ENCODE measurements at regions not wholly inside any gene's neighbourhood (a gene's known extent, or its start where the extent isn't known, plus 50 kb on each side); places are given as distances from the start of the nearest gene placed in this dataset.

GRCh38 chr18:25422230-25422629 lies 70.3 kb upstream of the ZNF521 start:
- ChIA-PET POLR2A (ENCODE audit: unreplicated experiment) (no interaction called here), CTCF (no interaction called here)
- BruUV-seq (replicated peaks): no TSS peak
- Histone ChIP-seq H2AFZ (no peak overlapping the region), H3F3A (ENCODE audit: insufficient read depth, low read depth) (no peaks in the 10 kb centered on the region), H4K20me1 (ENCODE audit: insufficient read depth) (no peaks in the 10 kb centered on the region), H3K27me3 (ENCODE audit: insufficient read depth, low read depth) (peaks cover 6% of the 10 kb centered on the region; the same call in 1 of the 2 replicates), H3K36me3 (ENCODE audit: low read depth) (no peaks in the 10 kb centered on the region), H3K4me1 (replicated peaks; ENCODE audit: insufficient read depth) (no peaks in the 10 kb centered on the region), H3K4me2 (no peak overlapping the region), H3K79me2 (ENCODE audit: low read depth) (no peaks in the 10 kb centered on the region), H3K9me2 (ENCODE audit: insufficient read depth) (no peaks in the 10 kb centered on the region), H3K4me3 (no peak overlapping the region), H3K9me3 (ENCODE audit: insufficient read depth, low read depth) (no peaks in the 10 kb centered on the region), H3K27ac (no peak overlapping the region)
- DNase-seq: no peak
- intact Hi-C loops (cut with micrococcal nuclease; ENCODE audit: unreplicated experiment): no loop called here
- TF ChIP-seq CTCF (conservative IDR thresholded peaks at IDR 0.05) (no peak), EZH2 (IDR thresholded peaks at IDR 0.05; ENCODE audit: low read depth) (no peak)

GRCh38 chr18:25420077-25420825 lies 68.3 kb upstream of the ZNF521 start:
- no peaks in the 10 kb centered on the region for H3K79me2 ChIP-seq (ENCODE audit: low read depth)
- H3K9me2 ChIP-seq (ENCODE audit: insufficient read depth): no peaks in the 10 kb centered on the region
- no peaks in the 10 kb centered on the region for H4K20me1 ChIP-seq (ENCODE audit: insufficient read depth)
- no TSS peak for BruUV-seq (replicated peaks)
- H3K4me1 ChIP-seq (replicated peaks; ENCODE audit: insufficient read depth): no peaks in the 10 kb centered on the region
- peaks cover 6% of the 10 kb centered on the region; the same call in 1 of the 2 replicates for H3K27me3 ChIP-seq (ENCODE audit: insufficient read depth, low read depth)
- no peak overlapping the region for H3K4me2 ChIP-seq
- ChIA-PET POLR2A (ENCODE audit: unreplicated experiment) (no interaction called here), CTCF (no interaction called here)
- H3F3A ChIP-seq (ENCODE audit: insufficient read depth, low read depth): no peaks in the 10 kb centered on the region
- no peak overlapping the region for H3K27ac ChIP-seq
- no peaks in the 10 kb centered on the region for H3K9me3 ChIP-seq (ENCODE audit: insufficient read depth, low read depth)
- H3K4me3 ChIP-seq: no peak overlapping the region
- no peak for DNase-seq
- H2AFZ ChIP-seq: no peak overlapping the region
- intact Hi-C loops (cut with micrococcal nuclease; ENCODE audit: unreplicated experiment): no loop called here
- TF ChIP-seq CTCF (conservative IDR thresholded peaks at IDR 0.05) (no peak), EZH2 (IDR thresholded peaks at IDR 0.05; ENCODE audit: low read depth) (no peak)
- H3K36me3 ChIP-seq (ENCODE audit: low read depth): no peaks in the 10 kb centered on the region

- TF ChIP-seq CTCF (conservative IDR thresholded peaks at IDR 0.05) (no peak), EZH2 (IDR thresholded peaks at IDR 0.05; ENCODE audit: low read depth) (no peak)
- intact Hi-C loops (cut with micrococcal nuclease; ENCODE audit: unreplicated experiment): no loop called here
Observed at GRCh38 chr18:25416374-25416773, 64.4 kb upstream of the ZNF521 start.

More at GRCh38 chr18:25416374-25416773, 64.4 kb upstream of the ZNF521 start:
- ChIA-PET CTCF (no interaction called here), POLR2A (ENCODE audit: unreplicated experiment) (no interaction called here)
- Histone ChIP-seq H3F3A (ENCODE audit: insufficient read depth, low read depth) (no peaks in the 10 kb centered on the region), H3K36me3 (ENCODE audit: low read depth) (no peaks in the 10 kb centered on the region), H4K20me1 (ENCODE audit: insufficient read depth) (no peaks in the 10 kb centered on the region), H3K9me3 (ENCODE audit: insufficient read depth, low read depth) (no peaks in the 10 kb centered on the region), H3K27me3 (ENCODE audit: insufficient read depth, low read depth) (peaks cover 6% of the 10 kb centered on the region; the same call in 1 of the 2 replicates), H3K4me1 (replicated peaks; ENCODE audit: insufficient read depth) (no peaks in the 10 kb centered on the region), H3K4me3 (no peak overlapping the region), H3K9me2 (ENCODE audit: insufficient read depth) (no peaks in the 10 kb centered on the region), H3K4me2 (no peak overlapping the region), H3K27ac (no peak overlapping the region), H2AFZ (no peak overlapping the region), H3K79me2 (ENCODE audit: low read depth) (no peaks in the 10 kb centered on the region)
- BruUV-seq (replicated peaks): no TSS peak
- DNase-seq: no peak

Data from PC-9 (cell line).